ENCODE measurements at regions not wholly inside any gene's neighbourhood (a gene's known extent, or its start where the extent isn't known, plus 50 kb on each side); places are given as distances from the start of the nearest gene placed in this dataset.

DNA sequence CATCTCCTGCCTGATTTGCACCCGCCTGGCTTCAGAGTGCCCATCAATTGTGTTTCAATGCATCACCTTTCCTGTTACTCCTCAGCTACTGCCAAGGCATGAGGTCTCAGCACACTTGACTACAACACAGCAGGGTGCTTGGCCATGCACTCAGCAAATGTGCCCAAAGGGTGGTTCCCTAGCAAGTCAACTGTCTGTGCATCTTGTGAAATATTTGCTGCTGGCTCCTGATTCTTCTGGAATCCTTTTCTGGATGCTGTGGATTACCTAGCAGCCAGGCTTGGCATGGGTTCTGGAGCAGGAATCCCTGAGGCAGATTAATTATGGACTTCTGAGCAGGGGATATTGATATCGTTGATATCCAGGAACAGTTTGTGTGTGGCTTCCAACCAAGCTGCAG is 662.6 kb upstream of the MGMT start:
- H3K27ac ChIP-seq (ENCODE audit: low read length): no peak overlapping the region
- H3K79me2 ChIP-seq (ENCODE audit: low read length): no peaks in the 10 kb centered on the region
- H3K4me3 ChIP-seq (ENCODE audit: low read length): no peak overlapping the region
- H4K20me1 ChIP-seq (ENCODE audit: insufficient read depth, low read length): no peaks in the 10 kb centered on the region
- no peaks in the 10 kb centered on the region for H3K4me1 ChIP-seq (ENCODE audit: low read length)
- no peaks in the 10 kb centered on the region for H3K36me3 ChIP-seq (replicated peaks; ENCODE audit: low read depth, low read length)
- no peak for TF ChIP-seq EZH2phosphoT487 (IDR thresholded peaks at IDR 0.05; ENCODE audit: low read depth)
- TF ChIP-seq CTCF (IDR thresholded peaks at IDR 0.05; ENCODE audit: low read depth, low read length): no peak
- no peak overlapping the region for H3K9ac ChIP-seq (ENCODE audit: low read length)
- H3K9me3 ChIP-seq (ENCODE audit: insufficient read depth, low read length): no peaks in the 10 kb centered on the region
- no peak overlapping the region for H3K4me2 ChIP-seq (ENCODE audit: low read length)
- no peak overlapping the region for H2AFZ ChIP-seq (ENCODE audit: low read depth, low read length)
- no peaks in the 10 kb centered on the region for H3K27me3 ChIP-seq (ENCODE audit: low read depth, low read length)

- TF ChIP-seq CTCF (IDR thresholded peaks at IDR 0.05; ENCODE audit: low read depth, low read length) (no peak), EZH2phosphoT487 (IDR thresholded peaks at IDR 0.05; ENCODE audit: low read depth) (no peak)
- H3K4me3 ChIP-seq (ENCODE audit: low read length): no peak overlapping the region
Measured at GRCh38 chr10:128808921-128809440, 658.1 kb upstream of the MGMT start.

DNA sequence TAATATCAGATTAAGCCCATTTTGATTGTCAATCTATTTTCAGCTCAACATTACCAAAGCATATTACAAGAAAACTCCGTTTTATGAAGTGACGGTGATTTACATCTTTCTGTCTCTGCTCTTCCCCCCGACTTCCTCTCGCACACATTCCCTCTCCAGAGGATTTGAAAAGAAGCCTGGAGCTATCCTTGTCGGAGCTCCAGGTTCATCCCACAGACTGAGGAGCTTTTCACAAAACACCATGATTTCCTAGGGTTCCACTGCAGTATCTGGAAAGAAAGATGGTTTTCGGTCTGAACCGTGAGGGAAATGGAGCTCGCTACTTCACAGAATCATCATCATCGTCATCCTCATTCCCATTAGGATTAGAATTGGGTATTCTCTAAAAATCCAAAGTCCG is 655.5 kb upstream of the MGMT start:
- no peak for TF ChIP-seq CTCF (IDR thresholded peaks at IDR 0.05; ENCODE audit: low read depth, low read length)
- Histone ChIP-seq H3K4me2 (ENCODE audit: low read length) (no peak overlapping the region), H3K4me3 (ENCODE audit: low read length) (no peak overlapping the region), H3K9ac (ENCODE audit: low read length) (no peak overlapping the region), H3K4me1 (ENCODE audit: low read length) (no peaks in the 10 kb centered on the region), H3K9me3 (ENCODE audit: insufficient read depth, low read length) (no peaks in the 10 kb centered on the region), H2AFZ (ENCODE audit: low read depth, low read length) (no peak overlapping the region), H3K27me3 (ENCODE audit: low read depth, low read length) (no peaks in the 10 kb centered on the region), H4K20me1 (ENCODE audit: insufficient read depth, low read length) (no peaks in the 10 kb centered on the region), H3K79me2 (ENCODE audit: low read length) (no peaks in the 10 kb centered on the region), H3K27ac (ENCODE audit: low read length) (no peak overlapping the region), H3K36me3 (replicated peaks; ENCODE audit: low read depth, low read length) (no peaks in the 10 kb centered on the region)

More at GRCh38 chr10:128808921-128809440, 658.1 kb upstream of the MGMT start:
- Histone ChIP-seq H3K27me3 (ENCODE audit: low read depth, low read length) (no peaks in the 10 kb centered on the region), H3K9ac (ENCODE audit: low read length) (no peak overlapping the region), H3K36me3 (replicated peaks; ENCODE audit: low read depth, low read length) (no peaks in the 10 kb centered on the region), H3K27ac (ENCODE audit: low read length) (no peak overlapping the region), H3K4me1 (ENCODE audit: low read length) (no peaks in the 10 kb centered on the region), H3K79me2 (ENCODE audit: low read length) (no peaks in the 10 kb centered on the region), H4K20me1 (ENCODE audit: insufficient read depth, low read length) (no peaks in the 10 kb centered on the region), H3K9me3 (ENCODE audit: insufficient read depth, low read length) (no peaks in the 10 kb centered on the region), H2AFZ (ENCODE audit: low read depth, low read length) (no peak overlapping the region), H3K4me2 (ENCODE audit: low read length) (no peak overlapping the region)

DNA sequence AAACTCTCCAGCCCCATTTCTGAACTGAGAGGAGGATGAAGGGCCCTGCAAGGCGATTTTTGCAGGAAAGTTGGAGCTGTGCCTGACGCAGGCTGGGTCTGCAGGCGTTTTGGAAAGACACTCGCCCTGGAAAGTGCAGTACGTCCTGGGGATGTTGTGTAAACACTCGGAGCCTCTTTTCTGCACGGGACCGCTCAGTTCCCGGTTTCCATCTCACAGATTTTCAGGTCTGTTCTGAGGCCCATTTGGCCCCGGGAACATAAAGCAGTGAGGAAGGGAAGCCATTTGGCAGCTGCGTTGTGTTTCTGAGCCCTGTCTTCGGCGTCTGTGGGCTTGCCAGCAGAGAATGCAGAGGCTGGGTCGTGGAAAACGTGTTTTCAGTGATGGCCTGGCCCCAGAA is 655.0 kb upstream of the MGMT start:
- H4K20me1 ChIP-seq (ENCODE audit: insufficient read depth, low read length): no peaks in the 10 kb centered on the region
- H3K4me1 ChIP-seq (ENCODE audit: low read length): no peaks in the 10 kb centered on the region
- H3K9ac ChIP-seq (ENCODE audit: low read length): no peak overlapping the region
- H3K27me3 ChIP-seq (ENCODE audit: low read depth, low read length): no peaks in the 10 kb centered on the region
- no peak overlapping the region for H2AFZ ChIP-seq (ENCODE audit: low read depth, low read length)
- no peaks in the 10 kb centered on the region for H3K79me2 ChIP-seq (ENCODE audit: low read length)
- H3K36me3 ChIP-seq (replicated peaks; ENCODE audit: low read depth, low read length): no peaks in the 10 kb centered on the region
- no peak overlapping the region for H3K27ac ChIP-seq (ENCODE audit: low read length)
- TF ChIP-seq EZH2phosphoT487 (IDR thresholded peaks at IDR 0.05; ENCODE audit: low read depth) (no peak), CTCF (IDR thresholded peaks at IDR 0.05; ENCODE audit: low read depth, low read length) (no peak)
- no peak overlapping the region for H3K4me3 ChIP-seq (ENCODE audit: low read length)
- no peaks in the 10 kb centered on the region for H3K9me3 ChIP-seq (ENCODE audit: insufficient read depth, low read length)
- no peak overlapping the region for H3K4me2 ChIP-seq (ENCODE audit: low read length)

Measured in OCI-LY3 (cell line).